HG03442 (cell line): ENCODE measurements at regions not wholly inside any gene's neighbourhood (a gene's known extent, or its start where the extent isn't known, plus 50 kb on each side); places are given as distances from the start of the nearest gene placed in this dataset.

Experiments
- ATAC-seq: cut with Tn5 transposase; IDR thresholded peaks from one replicate; pipeline ENCODE4 v1.9.1; 2021; ENCODE audit warnings: mild to moderate bottlenecking, moderate library complexity; ENCODE audit not compliant: unreplicated experiment

DNA sequence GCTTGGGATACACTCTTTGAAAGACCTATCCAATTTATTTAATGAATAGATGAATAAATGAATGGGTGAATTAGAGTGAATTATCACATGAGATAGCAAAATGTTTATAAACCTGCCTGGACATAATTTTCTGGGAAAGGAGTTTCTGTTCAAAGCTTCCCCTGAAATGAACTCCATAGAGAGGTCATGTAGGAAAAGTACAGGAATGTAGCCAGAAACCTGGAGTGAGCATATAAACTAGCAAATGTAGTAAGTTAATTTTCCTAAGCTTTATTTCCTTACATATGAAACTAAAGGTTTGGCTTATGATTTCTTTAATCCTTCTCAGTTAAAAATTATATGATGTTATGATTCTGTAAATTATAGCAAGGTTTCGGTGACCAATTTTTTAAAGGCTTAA is 380.3 kb upstream of the RSPO3 start:
- ATAC-seq = no peak

DNA sequence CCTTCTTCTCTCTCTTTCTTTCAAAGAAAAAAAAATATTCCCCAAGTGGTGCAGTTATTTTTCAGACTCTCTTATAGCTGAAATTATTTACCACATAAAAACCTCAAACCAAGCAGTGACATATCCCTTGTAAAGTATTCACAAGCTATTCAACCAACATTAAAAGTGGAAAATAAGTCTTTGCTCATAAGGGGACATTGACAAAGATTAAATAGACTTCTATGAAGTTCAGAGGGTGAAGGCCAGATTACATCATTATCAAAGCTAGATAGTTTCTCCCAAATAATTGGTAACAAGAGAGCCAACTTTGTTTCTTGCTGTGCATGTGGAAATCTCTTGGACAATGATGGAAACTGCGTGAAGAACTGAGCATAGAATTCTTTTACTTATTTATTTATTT is 379.8 kb upstream of the RSPO3 start:
- no peak for ATAC-seq

DNA sequence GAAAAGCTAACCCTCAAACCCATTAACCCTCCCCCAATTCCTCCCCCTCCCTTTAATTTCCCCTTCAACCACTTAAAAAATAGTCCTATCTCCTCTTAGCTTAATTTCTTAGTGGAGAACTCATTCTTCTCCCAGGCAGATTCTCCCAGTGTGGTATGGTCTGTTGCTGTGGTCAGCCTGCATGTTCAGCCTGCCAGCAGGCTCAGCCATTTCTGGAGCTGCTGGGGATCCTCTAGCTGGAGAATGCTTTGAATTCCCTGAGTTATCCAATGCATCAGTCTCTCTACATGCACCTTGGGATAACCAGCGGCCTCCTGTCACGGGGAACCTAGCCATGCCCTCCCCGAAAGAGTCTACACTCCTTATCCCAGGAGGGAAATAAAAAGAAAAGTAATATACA is 375.4 kb upstream of the RSPO3 start:
- no peak for ATAC-seq

DNA sequence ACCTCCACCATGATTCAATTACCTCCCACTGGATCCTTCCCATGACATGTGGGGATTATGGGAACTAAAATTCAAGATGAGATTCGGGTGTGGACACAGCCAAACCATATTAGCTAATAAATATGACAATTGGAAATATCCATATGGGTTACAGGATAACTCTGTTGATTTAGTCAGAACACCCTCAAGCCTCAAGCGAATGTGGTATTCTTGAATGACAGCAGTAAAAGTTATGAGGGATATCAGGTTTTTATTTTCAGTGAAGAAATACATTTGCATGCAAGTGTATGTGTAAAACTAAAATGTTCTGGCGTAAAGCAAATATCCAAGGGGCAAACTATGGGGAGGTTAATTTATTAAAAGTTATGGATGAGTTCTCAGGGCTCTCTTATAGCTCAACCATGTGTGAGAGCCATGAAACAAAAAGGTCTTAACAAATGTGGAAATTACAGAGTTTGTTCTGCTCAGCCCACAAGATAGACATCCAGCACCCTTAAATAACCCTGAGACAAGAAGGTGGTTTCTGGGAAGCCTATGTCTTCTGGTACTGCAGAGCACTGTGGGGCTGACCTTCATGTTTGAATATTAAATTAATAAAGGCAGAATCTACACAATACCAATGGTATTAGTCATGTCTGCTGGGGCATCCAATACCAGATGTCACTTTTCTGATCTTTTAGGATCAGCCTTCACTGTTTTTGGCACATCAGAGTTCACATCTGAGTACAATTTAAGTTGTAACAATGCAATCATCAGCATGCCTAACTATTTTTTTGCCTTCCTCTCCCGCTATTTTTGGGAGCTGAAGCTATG is 370.5 kb upstream of the RSPO3 start:
- no peak for ATAC-seq

- no peak for ATAC-seq
Observed at GRCh38 chr6:126753606-126754005, 364.9 kb upstream of the RSPO3 start.

GRCh38 chr6:126761854-126762253 is 356.6 kb upstream of the RSPO3 start:
- no peak for ATAC-seq

DNA sequence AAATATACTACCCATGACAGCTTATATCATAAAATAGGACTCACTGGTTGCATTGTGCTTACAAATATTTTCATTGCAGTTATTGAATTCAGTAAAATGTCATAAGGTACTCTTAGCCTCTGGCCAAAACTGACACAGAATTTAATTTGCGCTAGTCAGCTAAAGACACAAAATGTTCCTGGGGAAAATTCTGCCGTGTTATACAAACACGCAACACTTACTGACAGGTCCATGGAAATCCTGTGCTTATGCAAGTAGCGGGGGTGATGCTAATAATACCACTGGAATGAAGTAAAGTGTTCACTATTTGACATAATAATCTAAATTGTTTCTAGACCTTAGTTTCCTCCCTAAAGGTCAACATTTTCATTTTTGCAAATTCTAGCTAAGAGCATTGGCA is 354.4 kb upstream of the RSPO3 start:
- no peak for ATAC-seq

GRCh38 chr6:126764671-126765070 is 353.8 kb upstream of the RSPO3 start:
- ATAC-seq = no peak

DNA sequence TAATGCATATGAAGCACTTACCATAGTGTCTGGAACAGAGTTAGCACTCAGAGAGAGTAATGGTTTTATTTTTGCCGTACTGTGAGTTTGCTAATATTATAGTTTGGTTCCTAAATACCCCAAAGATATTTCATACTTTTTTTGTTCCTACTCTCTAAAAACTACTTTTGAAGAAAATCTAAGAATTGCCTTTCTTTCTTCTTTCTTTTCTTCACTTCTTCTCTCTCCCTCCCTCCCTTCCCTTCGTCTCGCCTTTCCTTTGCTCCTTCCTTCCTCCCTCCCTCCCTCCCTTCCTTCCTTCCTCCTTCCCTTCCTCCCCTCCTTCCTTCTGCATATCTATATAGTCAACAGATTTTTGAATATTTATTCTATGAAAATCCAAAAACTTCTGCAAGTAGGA is 351.7 kb upstream of the RSPO3 start:
- ATAC-seq = no peak

GRCh38 chr6:126767711-126768110 is 350.8 kb upstream of the RSPO3 start:
- ATAC-seq = no peak

DNA sequence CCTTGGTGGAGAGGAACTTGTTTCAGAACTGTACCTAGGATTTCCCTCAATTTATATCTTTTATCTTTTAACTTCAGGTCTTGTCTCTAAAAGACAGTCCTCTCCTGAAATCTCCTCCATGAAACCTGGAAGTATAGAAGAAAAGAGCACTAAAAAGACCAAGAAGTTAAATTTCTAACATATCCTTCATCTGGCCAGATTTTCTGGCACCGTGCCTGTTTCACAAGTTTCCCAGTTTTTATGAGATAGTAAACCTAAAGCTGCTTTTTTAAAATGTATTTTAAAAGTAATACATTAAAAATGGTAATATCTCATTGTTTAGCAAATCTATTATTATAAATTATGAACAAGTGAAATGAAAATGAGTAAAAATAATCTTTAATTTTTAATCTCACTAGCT is 348.3 kb upstream of the RSPO3 start:
- ATAC-seq = no peak

DNA sequence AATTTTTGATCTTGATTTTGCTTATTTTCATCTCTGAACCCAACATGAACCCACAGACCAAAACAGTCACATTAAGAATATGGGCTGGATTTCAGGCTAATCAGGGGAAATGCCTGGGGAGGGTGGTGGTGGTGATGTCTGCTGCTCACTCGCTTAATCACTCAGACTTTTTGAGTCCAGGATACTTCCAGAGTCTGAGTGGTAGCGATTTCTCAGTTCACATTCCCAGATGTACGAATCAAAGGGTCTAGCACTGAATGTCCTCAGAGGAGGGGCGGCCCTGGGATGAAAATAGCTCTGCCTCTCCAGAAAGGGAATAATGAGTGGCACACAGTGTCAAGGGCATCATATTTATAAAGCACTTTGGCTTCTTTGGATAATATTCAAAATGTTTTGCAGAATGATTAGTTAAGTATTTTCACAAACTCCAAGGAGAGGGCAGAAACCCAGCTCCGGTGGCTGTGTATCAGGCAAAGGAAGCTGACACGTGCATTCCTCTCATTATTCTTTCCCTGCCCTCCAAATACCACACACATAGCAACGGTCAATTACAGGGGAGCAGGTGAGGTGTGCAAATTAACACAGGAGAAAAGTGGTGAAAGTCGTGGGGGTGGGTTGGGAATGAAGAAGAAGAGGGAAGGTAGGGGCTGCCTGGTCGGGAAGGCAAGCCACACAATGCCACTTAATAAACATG is 345.2 kb upstream of the RSPO3 start:
- no peak for ATAC-seq

DNA sequence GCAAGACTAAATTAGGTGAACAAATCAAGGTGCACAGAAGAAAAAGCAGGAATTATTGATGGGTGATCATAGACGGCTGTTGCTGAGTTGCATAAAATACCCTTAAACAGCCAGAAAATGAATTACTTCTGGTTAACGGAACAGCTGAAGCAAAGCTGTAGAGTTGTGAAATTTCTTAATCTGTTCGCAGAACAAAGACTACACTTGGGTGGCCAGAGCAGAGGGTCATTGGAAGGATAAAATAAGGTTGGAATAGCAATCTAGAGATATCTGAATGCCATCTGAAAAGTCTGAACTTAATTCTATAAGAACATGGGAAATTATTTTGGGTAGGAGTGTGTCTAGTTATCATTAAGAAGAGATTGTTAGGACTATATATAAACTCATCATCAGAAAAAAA is 339.1 kb upstream of the RSPO3 start:
- ATAC-seq = no peak

- no peak for ATAC-seq
Observed at GRCh38 chr6:126781582-126781981, 336.9 kb upstream of the RSPO3 start.

- no peak for ATAC-seq
Observed at GRCh38 chr6:126784161-126784790, 334.2 kb upstream of the RSPO3 start.

- ATAC-seq = no peak
Observed at GRCh38 chr6:126786262-126786661, 332.2 kb upstream of the RSPO3 start.

DNA sequence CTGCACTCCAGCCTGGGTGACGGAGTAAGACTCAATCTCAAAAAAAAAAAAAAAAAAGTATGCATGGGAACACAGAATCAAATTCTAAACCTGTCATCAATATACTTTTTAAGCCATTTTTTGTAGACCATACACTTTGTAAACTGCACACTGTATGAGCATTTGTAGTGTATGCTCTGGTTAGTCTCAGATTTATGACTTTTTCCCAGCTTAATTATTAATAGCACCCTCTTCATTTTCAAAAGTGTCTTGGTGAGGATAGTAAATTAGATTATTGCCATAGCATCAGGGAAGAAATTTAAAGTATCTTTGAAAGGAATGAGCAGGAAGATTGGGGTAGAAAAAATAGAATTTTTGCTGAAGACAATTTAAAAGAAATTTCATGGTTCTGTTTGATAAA is 330.8 kb upstream of the RSPO3 start:
- ATAC-seq = no peak

DNA sequence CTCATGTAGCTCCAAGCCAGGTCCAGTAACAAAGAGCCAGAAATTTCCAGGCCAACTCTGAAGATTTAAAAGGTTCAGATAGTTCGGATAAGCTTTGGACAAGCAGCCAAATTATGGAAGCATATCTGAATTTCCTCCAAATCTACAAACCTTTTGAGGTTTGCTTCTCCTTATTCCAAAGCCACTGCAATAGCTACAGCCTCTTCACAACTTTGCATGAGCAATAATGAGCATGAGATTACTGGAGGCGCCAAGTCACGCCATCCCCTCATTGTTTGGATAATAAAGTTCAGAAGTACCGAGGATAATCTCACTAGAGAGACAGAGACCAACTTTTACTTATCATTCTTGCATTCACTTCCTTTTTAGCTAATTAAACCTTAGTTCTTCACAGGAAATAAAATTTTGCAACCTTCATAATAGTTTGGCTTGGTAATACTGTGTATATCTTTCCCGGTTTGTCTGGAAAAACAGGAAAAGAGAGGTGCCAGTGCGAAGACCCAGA is 329.6 kb upstream of the RSPO3 start:
- no peak for ATAC-seq

- no peak for ATAC-seq
Observed at GRCh38 chr6:126792340-126793085, 326.0 kb upstream of the RSPO3 start.

DNA sequence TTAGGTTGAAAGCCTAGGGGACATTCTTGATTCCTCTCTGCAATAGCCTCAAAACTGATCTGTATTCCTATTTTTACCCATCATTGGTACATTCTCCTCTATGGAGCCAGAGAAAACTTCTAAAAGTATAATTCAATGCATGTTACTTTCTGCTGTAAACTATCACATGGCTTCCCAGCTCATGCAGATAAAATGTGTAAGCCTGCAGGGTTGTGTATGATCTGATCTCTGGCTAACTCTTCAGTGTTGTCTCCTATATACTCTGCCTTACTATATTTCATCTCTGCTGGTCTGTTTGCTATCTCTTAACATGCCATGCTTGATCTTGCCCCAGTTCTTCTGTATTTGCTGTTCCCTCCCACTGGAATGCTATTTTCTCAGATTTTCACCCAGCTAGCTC is 323.3 kb upstream of the RSPO3 start:
- ATAC-seq = no peak

- ATAC-seq = no peak
Observed at GRCh38 chr6:126797981-126798380, 320.5 kb upstream of the RSPO3 start.
